H1 (cell line): ENCODE measurements at regions not wholly inside any gene's neighbourhood (a gene's known extent, or its start where the extent isn't known, plus 50 kb on each side); places are given as distances from the start of the nearest gene placed in this dataset.

Experiments used
- CTCF ChIA-PET: fragments of 300-600 bp; sonication (Branson Sonifier 250); formaldehyde crosslinking; loops from one replicate; lab custom pipeline; 2021; ENCODE audit not compliant: partially characterized antibody; lab: Charles Lee
- POLR2A ChIA-PET: fragments of 300-600 bp; sonication (Branson Sonifier 250); formaldehyde crosslinking; loops from one replicate; lab custom pipeline; 2021; ENCODE audit warnings: inconsistent platforms; ENCODE audit not compliant: partially characterized antibody; lab: Charles Lee
- DNase-seq, 2 experiments: peaks; one replicate each; pipeline versions ENCODE4 v3.0.0 to v3.0.0-alpha.2; 2010 to 2022; ENCODE audit warnings: low spot score in 2 of 2, low read depth in 1 of 2, mixed read lengths in 1 of 2
- FAIRE-seq: peaks from 2 replicates; lab custom pipeline; 2011; peaks lifted over from hg19 to GRCh38; lab: Jason Lieb, UNC
- H2AFZ ChIP-seq: 2 replicates; pipeline ENCODE4 v1.8.1; 2012; ENCODE audit warnings: low read length, inconsistent platforms
- H2AK5ac ChIP-seq: 2 replicates; pipeline ENCODE4 v1.6.1; 2013; ENCODE audit warnings: low read depth, low read length
- H2BK120ac ChIP-seq: replicated peaks from 2 replicates; pipeline ENCODE3; 2013; ENCODE audit warnings: low read depth, low read length, inconsistent platforms
- H2BK12ac ChIP-seq: 2 replicates; pipeline ENCODE4 v1.6.1; 2013; ENCODE audit warnings: low read depth, low read length
- H2BK15ac ChIP-seq: 2 replicates; pipeline ENCODE4 v1.6.1; 2013; ENCODE audit warnings: low read length
- H2BK20ac ChIP-seq: 2 replicates; pipeline ENCODE4 v1.6.1; 2013; ENCODE audit warnings: low read length
- H2BK5ac ChIP-seq: 2 replicates; pipeline ENCODE4 v1.6.1; 2013; ENCODE audit warnings: low read depth, low read length
- H3K14ac ChIP-seq: 2 replicates; pipeline ENCODE4 v1.6.1; 2013; ENCODE audit warnings: inconsistent platforms; ENCODE audit not compliant: insufficient read length
- H3K18ac ChIP-seq: 2 replicates; pipeline ENCODE4 v1.6.1; 2013; ENCODE audit warnings: low read length; ENCODE audit errors: extremely low read depth
- H3K23ac ChIP-seq: 2 replicates; pipeline ENCODE4 v1.6.1; 2013; ENCODE audit warnings: inconsistent platforms; ENCODE audit not compliant: insufficient read length
- H3K23me2 ChIP-seq: 2 replicates; pipeline ENCODE4 v1.6.1; 2013; ENCODE audit warnings: low read depth, low read length
- H3K27ac ChIP-seq: 2 replicates; pipeline ENCODE4 v1.6.1; 2011; ENCODE audit warnings: low read depth, low read length, inconsistent platforms
- H3K27me3 ChIP-seq, 4 experiments: replicated peaks in 1 of 4; 1 replicate in 1 of 4; 2 replicates in 3 of 4; pipeline versions ENCODE4 v1.6.1 to v1.8.1; 2011 to 2013; ENCODE audit warnings: low read length in 3 of 4, mild to moderate bottlenecking in 3 of 4, inconsistent platforms in 2 of 4, mixed read lengths in 2 of 4, moderate library complexity in 1 of 4; ENCODE audit not compliant: control insufficient read depth in 3 of 4, insufficient read depth in 3 of 4; ENCODE audit errors: extremely low read depth in 1 of 4
- H3K36me3 ChIP-seq, 4 experiments: 2 replicates each; pipeline versions ENCODE4 v1.6.1 to v1.8.1; 2011 to 2013; ENCODE audit warnings: mild to moderate bottlenecking in 4 of 4, low read length in 3 of 4, moderate library complexity in 2 of 4, control low read depth in 1 of 4, inconsistent platforms in 1 of 4; ENCODE audit not compliant: insufficient read depth in 4 of 4, control insufficient read depth in 2 of 4
- H3K4ac ChIP-seq: replicated peaks from 2 replicates; pipeline ENCODE3; 2013; ENCODE audit warnings: low read length, low read depth, mixed read lengths, inconsistent platforms; ENCODE audit not compliant: insufficient read length
- H3K4me1 ChIP-seq, 4 experiments: replicated peaks in 1 of 4; 1 replicate in 1 of 4; 2 replicates in 3 of 4; pipeline versions ENCODE4 v1.6.1 to v1.8.1; 2011 to 2013; ENCODE audit warnings: low read length in 3 of 4, inconsistent platforms in 2 of 4, mixed read lengths in 1 of 4; ENCODE audit not compliant: insufficient read depth in 4 of 4, control insufficient read depth in 3 of 4
- H3K4me2 ChIP-seq, 2 experiments: 2 replicates each; pipeline versions ENCODE4 v1.6.1 to v1.8.1; 2011 to 2013; ENCODE audit warnings: low read depth in 2 of 2, low read length in 2 of 2, control low read depth in 1 of 2, inconsistent platforms in 1 of 2, mild to moderate bottlenecking in 1 of 2; ENCODE audit not compliant: insufficient read depth in 1 of 2
- H3K4me3 ChIP-seq, 4 experiments: fragments of 200-600, 300-600 bp in 1 of 4; sonication (generic), shearing (Covaris generic), sonication (Bioruptor Twin) in 1 of 4; 2 replicates each; pipeline versions ENCODE4 v1.5.1 to v1.8.1; 2011 to 2016; ENCODE audit warnings: low read length in 4 of 4, low read depth in 3 of 4, control low read depth in 2 of 4, inconsistent platforms in 2 of 4, mild to moderate bottlenecking in 2 of 4, mixed read lengths in 1 of 4, moderate library complexity in 1 of 4; ENCODE audit not compliant: insufficient read depth in 2 of 4; ENCODE audit errors: extremely low read depth in 1 of 4
- H3K56ac ChIP-seq: replicated peaks from 2 replicates; pipeline ENCODE3; 2013; ENCODE audit warnings: low read depth, mild to moderate bottlenecking, mixed read lengths, low read length, inconsistent platforms; ENCODE audit not compliant: insufficient read length
- H3K79me1 ChIP-seq: 2 replicates; pipeline ENCODE4 v1.6.1; 2013; ENCODE audit warnings: low read depth, low read length, control low read depth
- H3K79me2 ChIP-seq, 2 experiments: 2 replicates each; pipeline versions ENCODE4 v1.6.1 to v1.8.1; 2012 to 2013; ENCODE audit warnings: low read length in 2 of 2, mild to moderate bottlenecking in 2 of 2, inconsistent platforms in 1 of 2; ENCODE audit not compliant: insufficient read depth in 2 of 2, control insufficient read depth in 1 of 2
- H3K9ac ChIP-seq, 4 experiments: replicated peaks in 1 of 4; 1 replicate in 1 of 4; 2 replicates in 3 of 4; pipeline versions ENCODE4 v1.6.1 to v1.8.1; 2011 to 2013; ENCODE audit warnings: low read depth in 3 of 4, low read length in 3 of 4, control low read depth in 2 of 4, mild to moderate bottlenecking in 2 of 4, moderate library complexity in 2 of 4, inconsistent platforms in 1 of 4; ENCODE audit errors: extremely low read depth in 1 of 4
- H3K9me3 ChIP-seq, 2 experiments: 2 replicates each; pipeline versions ENCODE4 v1.6.1 to v1.8.1; 2012 to 2013; ENCODE audit warnings: mild to moderate bottlenecking in 2 of 2, moderate library complexity in 2 of 2, control low read depth in 1 of 2, inconsistent platforms in 1 of 2, low read depth in 1 of 2, low read length in 1 of 2, mixed read lengths in 1 of 2; ENCODE audit not compliant: insufficient read depth in 2 of 2
- H4K20me1 ChIP-seq, 2 experiments: replicated peaks in 1 of 2; 2 replicates each; pipeline versions ENCODE3 to v1.8.1; 2011 to 2013; ENCODE audit warnings: inconsistent platforms in 2 of 2, low read length in 2 of 2, mild to moderate bottlenecking in 1 of 2; ENCODE audit not compliant: insufficient read depth in 2 of 2, control insufficient read depth in 1 of 2
- H4K5ac ChIP-seq: 2 replicates; pipeline ENCODE4 v1.6.1; 2013; ENCODE audit warnings: low read length, low read depth, mixed read lengths, inconsistent platforms; ENCODE audit not compliant: insufficient read length
- H4K8ac ChIP-seq: 2 replicates; pipeline ENCODE4 v1.8.0; 2013; ENCODE audit warnings: mild to moderate bottlenecking, moderate library complexity, low read length, inconsistent platforms; ENCODE audit not compliant: insufficient read depth; ENCODE audit errors: extremely low read depth
- H4K91ac ChIP-seq: replicated peaks from 2 replicates; pipeline ENCODE3; 2013; ENCODE audit warnings: low read length, mixed read lengths, inconsistent platforms; ENCODE audit not compliant: insufficient read length
- CHD2 ChIP-seq: IDR thresholded peaks from 2 replicates; pipeline ENCODE4 v1.6.1; 2012; ENCODE audit warnings: low read length, improper control_type of control experiment
- KDM1A ChIP-seq: fragments of 200-600, 300-600 bp; sonication (generic); IDR thresholded peaks from 2 replicates; pipeline ENCODE4 v1.7.1; 2016; ENCODE audit warnings: mild to moderate bottlenecking, low read length, borderline replicate concordance
- KDM4A ChIP-seq: IDR thresholded peaks from one replicate; pipeline ENCODE4 v1.7.1; 2012; ENCODE audit warnings: low read depth, mild to moderate bottlenecking, moderate library complexity, low read length, inconsistent platforms; ENCODE audit not compliant: severe bottlenecking
- KDM5A ChIP-seq: fragments of 200-600 bp; IDR thresholded peaks from 2 replicates; pipeline ENCODE4 v1.7.1; 2012; ENCODE audit warnings: mild to moderate bottlenecking, low read length, inconsistent platforms, mixed read lengths
- MAFK ChIP-seq: IDR thresholded peaks from 2 replicates; pipeline ENCODE4 v1.6.1; 2012; ENCODE audit warnings: low read depth, mild to moderate bottlenecking, improper control_type of control experiment, low read length
- POLR2AphosphoS5 ChIP-seq: IDR thresholded peaks from 2 replicates; pipeline ENCODE4 v1.6.1; 2011; ENCODE audit warnings: low read depth, low read length
- SIRT6 ChIP-seq: IDR thresholded peaks from one replicate; pipeline ENCODE4 v1.7.1; 2012; ENCODE audit warnings: low read length, inconsistent platforms
- TEAD4 ChIP-seq: IDR thresholded peaks from 2 replicates; pipeline ENCODE4 v1.6.1; 2012; ENCODE audit warnings: low read depth, low read length, inconsistent platforms, mixed read lengths
- WGBS, 2 experiments: shearing (Covaris generic) in 1 of 2; methylation state at CpG; one replicate each; pipeline versions ENCODE4 v1.1.6 to v1.1.7; 2013 to 2015; ENCODE audit warnings: low lambda C conversion rate in 2 of 2, mixed read lengths in 2 of 2, inconsistent platforms in 1 of 2, low coverage in 1 of 2, missing lambda C conversion rate in 1 of 2; ENCODE audit not compliant: insufficient replicate concordance in 2 of 2, insufficient coverage in 1 of 2, insufficient read length in 1 of 2; ENCODE audit errors: extremely low coverage in 1 of 2, missing lambda C conversion rate in 1 of 2; 5-methylcytosine and 5-hydroxymethylcytosine counted together

- TF ChIP-seq KDM4A: no peak
- no peak for TF ChIP-seq CHD2
- no peak for TF ChIP-seq KDM5A
- no peak for TF ChIP-seq TEAD4
- no peak for TF ChIP-seq SIRT6
- no peak for TF ChIP-seq MAFK
- no peak for TF ChIP-seq POLR2AphosphoS5
- TF ChIP-seq KDM1A: no peak
- Histone ChIP-seq H3K56ac (no peak overlapping the region), H3K4ac (no peak overlapping the region), H3K23ac (no peak overlapping the region), H3K4me2 (no peak overlapping the region), H2BK20ac (no peak overlapping the region), H3K9me3 (no peaks in the 10 kb centered on the region), H2BK12ac (no peak overlapping the region), H3K14ac (no peak overlapping the region), H2BK15ac (no peak overlapping the region), H4K5ac (no peak overlapping the region), H3K18ac (no peak overlapping the region), H4K8ac (no peak overlapping the region), H2BK120ac (no peak overlapping the region), H3K27me3 (no peaks in the 10 kb centered on the region), H2AK5ac (no peak overlapping the region), H2AFZ (no peak overlapping the region), H3K36me3 (no peaks in the 10 kb centered on the region), H3K79me1 (no peaks in the 10 kb centered on the region), H3K79me2 (no peaks in the 10 kb centered on the region), H2BK5ac (no peak overlapping the region), H3K4me3 (no peak overlapping the region), H3K27ac (no peak overlapping the region), H4K20me1 (no peaks in the 10 kb centered on the region), H4K91ac (no peak overlapping the region), H3K23me2 (no peaks in the 10 kb centered on the region), H3K4me1 (no peaks in the 10 kb centered on the region), H3K9ac (no peak overlapping the region)
- WGBS, 2 experiments: 61% methylated on average over 2 of the region's 2 CpGs; no CpG with 5 or more reads in 1 of the 2 experiments
- CTCF ChIA-PET: no interaction called here
- DNase-seq (no peak), FAIRE-seq (no peak)
- POLR2A ChIA-PET: no interaction called here
Observed at GRCh38 chr5:158434749-158435148, 575.8 kb upstream of the CLINT1 start.
